EL (cell line): ENCODE measurements at regions not wholly inside any gene's neighbourhood (a gene's known extent, or its start where the extent isn't known, plus 50 kb on each side); places are given as distances from the start of the nearest gene placed in this dataset.
A peak's percentile ranks its signal among the peaks of the same experiment; 100 is the strongest.

Experiments used
- DNase-seq: peaks from one replicate; pipeline ENCODE4 v3.0.0-alpha.2; 2016

GRCh38 chr5:4868140-4868735 is 271.9 kb upstream of the ADAMTS16 start:
- DNase-seq = peak; percentile 49

- DNase-seq = no peak
Measured at GRCh38 chr5:4873652-4874051, 266.5 kb upstream of the ADAMTS16 start.

- DNase-seq = no peak
Measured at GRCh38 chr5:4874097-4874496, 266.0 kb upstream of the ADAMTS16 start.

GRCh38 chr5:4875942-4876341 is 264.2 kb upstream of the ADAMTS16 start:
- no peak for DNase-seq

- DNase-seq = no peak
Measured at GRCh38 chr5:4876804-4877203, 263.3 kb upstream of the ADAMTS16 start.

- DNase-seq = no peak
Measured at GRCh38 chr5:4877579-4877978, 262.6 kb upstream of the ADAMTS16 start.

GRCh38 chr5:4879075-4879474 is 261.1 kb upstream of the ADAMTS16 start:
- DNase-seq = no peak

GRCh38 chr5:4879693-4880303 is 260.3 kb upstream of the ADAMTS16 start:
- DNase-seq = peak; percentile 66

- no peak for DNase-seq
Measured at GRCh38 chr5:4880304-4880741, 259.8 kb upstream of the ADAMTS16 start.

GRCh38 chr5:4881366-4882002 is 258.6 kb upstream of the ADAMTS16 start:
- DNase-seq = no peak

GRCh38 chr5:4882186-4882585 is 257.9 kb upstream of the ADAMTS16 start:
- no peak for DNase-seq

- no peak for DNase-seq
Measured at GRCh38 chr5:4883360-4883759, 256.8 kb upstream of the ADAMTS16 start.

- no peak for DNase-seq
Measured at GRCh38 chr5:4893063-4893744, 246.9 kb upstream of the ADAMTS16 start.

GRCh38 chr5:4896328-4896727 is 243.8 kb upstream of the ADAMTS16 start:
- no peak for DNase-seq

- no peak for DNase-seq
Measured at GRCh38 chr5:4901305-4901811, 238.8 kb upstream of the ADAMTS16 start.

GRCh38 chr5:4901924-4902323 is 238.2 kb upstream of the ADAMTS16 start:
- no peak for DNase-seq

GRCh38 chr5:4905674-4906520 is 234.2 kb upstream of the ADAMTS16 start:
- no peak for DNase-seq

GRCh38 chr5:4906786-4907185 is 233.3 kb upstream of the ADAMTS16 start:
- DNase-seq = no peak

- no peak for DNase-seq
Measured at GRCh38 chr5:4907571-4907970, 232.6 kb upstream of the ADAMTS16 start.

- no peak for DNase-seq
Measured at GRCh38 chr5:4909086-4909485, 231.0 kb upstream of the ADAMTS16 start.

GRCh38 chr5:4911646-4912403 is 228.3 kb upstream of the ADAMTS16 start:
- no peak for DNase-seq

GRCh38 chr5:4921929-4922328 is 218.2 kb upstream of the ADAMTS16 start:
- DNase-seq = no peak
